H1 (cell line): ENCODE measurements at regions not wholly inside any gene's neighbourhood (a gene's known extent, or its start where the extent isn't known, plus 50 kb on each side); places are given as distances from the start of the nearest gene placed in this dataset.

Experiments
- CTCF ChIA-PET: fragments of 300-600 bp; sonication (Branson Sonifier 250); formaldehyde crosslinking; loops from one replicate; lab custom pipeline; 2021; ENCODE audit not compliant: partially characterized antibody; lab: Charles Lee
- POLR2A ChIA-PET: fragments of 300-600 bp; sonication (Branson Sonifier 250); formaldehyde crosslinking; loops from one replicate; lab custom pipeline; 2021; ENCODE audit warnings: inconsistent platforms; ENCODE audit not compliant: partially characterized antibody; lab: Charles Lee
- DNase-seq, 2 experiments: peaks; one replicate each; pipeline versions ENCODE4 v3.0.0 to v3.0.0-alpha.2; 2010 to 2022; ENCODE audit warnings: low spot score in 2 of 2, low read depth in 1 of 2, mixed read lengths in 1 of 2
- FAIRE-seq: peaks from 2 replicates; lab custom pipeline; 2011; peaks lifted over from hg19 to GRCh38; lab: Jason Lieb, UNC
- H2AFZ ChIP-seq: 2 replicates; pipeline ENCODE4 v1.8.1; 2012; ENCODE audit warnings: low read length, inconsistent platforms
- H2AK5ac ChIP-seq: 2 replicates; pipeline ENCODE4 v1.6.1; 2013; ENCODE audit warnings: low read depth, low read length
- H2BK120ac ChIP-seq: replicated peaks from 2 replicates; pipeline ENCODE3; 2013; ENCODE audit warnings: low read depth, low read length, inconsistent platforms
- H2BK12ac ChIP-seq: 2 replicates; pipeline ENCODE4 v1.6.1; 2013; ENCODE audit warnings: low read depth, low read length
- H2BK15ac ChIP-seq: 2 replicates; pipeline ENCODE4 v1.6.1; 2013; ENCODE audit warnings: low read length
- H2BK20ac ChIP-seq: 2 replicates; pipeline ENCODE4 v1.6.1; 2013; ENCODE audit warnings: low read length
- H2BK5ac ChIP-seq: 2 replicates; pipeline ENCODE4 v1.6.1; 2013; ENCODE audit warnings: low read depth, low read length
- H3K14ac ChIP-seq: 2 replicates; pipeline ENCODE4 v1.6.1; 2013; ENCODE audit warnings: inconsistent platforms; ENCODE audit not compliant: insufficient read length
- H3K18ac ChIP-seq: 2 replicates; pipeline ENCODE4 v1.6.1; 2013; ENCODE audit warnings: low read length; ENCODE audit errors: extremely low read depth
- H3K23ac ChIP-seq: 2 replicates; pipeline ENCODE4 v1.6.1; 2013; ENCODE audit warnings: inconsistent platforms; ENCODE audit not compliant: insufficient read length
- H3K23me2 ChIP-seq: 2 replicates; pipeline ENCODE4 v1.6.1; 2013; ENCODE audit warnings: low read depth, low read length
- H3K27ac ChIP-seq: 2 replicates; pipeline ENCODE4 v1.6.1; 2011; ENCODE audit warnings: low read depth, low read length, inconsistent platforms
- H3K27me3 ChIP-seq, 4 experiments: replicated peaks in 1 of 4; 1 replicate in 1 of 4; 2 replicates in 3 of 4; pipeline versions ENCODE4 v1.6.1 to v1.8.1; 2011 to 2013; ENCODE audit warnings: low read length in 3 of 4, mild to moderate bottlenecking in 3 of 4, inconsistent platforms in 2 of 4, mixed read lengths in 2 of 4, moderate library complexity in 1 of 4; ENCODE audit not compliant: control insufficient read depth in 3 of 4, insufficient read depth in 3 of 4; ENCODE audit errors: extremely low read depth in 1 of 4
- H3K36me3 ChIP-seq, 4 experiments: 2 replicates each; pipeline versions ENCODE4 v1.6.1 to v1.8.1; 2011 to 2013; ENCODE audit warnings: mild to moderate bottlenecking in 4 of 4, low read length in 3 of 4, moderate library complexity in 2 of 4, control low read depth in 1 of 4, inconsistent platforms in 1 of 4; ENCODE audit not compliant: insufficient read depth in 4 of 4, control insufficient read depth in 2 of 4
- H3K4ac ChIP-seq: replicated peaks from 2 replicates; pipeline ENCODE3; 2013; ENCODE audit warnings: low read length, low read depth, mixed read lengths, inconsistent platforms; ENCODE audit not compliant: insufficient read length
- H3K4me1 ChIP-seq, 4 experiments: replicated peaks in 1 of 4; 1 replicate in 1 of 4; 2 replicates in 3 of 4; pipeline versions ENCODE4 v1.6.1 to v1.8.1; 2011 to 2013; ENCODE audit warnings: low read length in 3 of 4, inconsistent platforms in 2 of 4, mixed read lengths in 1 of 4; ENCODE audit not compliant: insufficient read depth in 4 of 4, control insufficient read depth in 3 of 4
- H3K4me2 ChIP-seq, 2 experiments: 2 replicates each; pipeline versions ENCODE4 v1.6.1 to v1.8.1; 2011 to 2013; ENCODE audit warnings: low read depth in 2 of 2, low read length in 2 of 2, control low read depth in 1 of 2, inconsistent platforms in 1 of 2, mild to moderate bottlenecking in 1 of 2; ENCODE audit not compliant: insufficient read depth in 1 of 2
- H3K4me3 ChIP-seq, 4 experiments: fragments of 200-600, 300-600 bp in 1 of 4; sonication (generic), shearing (Covaris generic), sonication (Bioruptor Twin) in 1 of 4; 2 replicates each; pipeline versions ENCODE4 v1.5.1 to v1.8.1; 2011 to 2016; ENCODE audit warnings: low read length in 4 of 4, low read depth in 3 of 4, control low read depth in 2 of 4, inconsistent platforms in 2 of 4, mild to moderate bottlenecking in 2 of 4, mixed read lengths in 1 of 4, moderate library complexity in 1 of 4; ENCODE audit not compliant: insufficient read depth in 2 of 4; ENCODE audit errors: extremely low read depth in 1 of 4
- H3K56ac ChIP-seq: replicated peaks from 2 replicates; pipeline ENCODE3; 2013; ENCODE audit warnings: low read depth, mild to moderate bottlenecking, mixed read lengths, low read length, inconsistent platforms; ENCODE audit not compliant: insufficient read length
- H3K79me1 ChIP-seq: 2 replicates; pipeline ENCODE4 v1.6.1; 2013; ENCODE audit warnings: low read depth, low read length, control low read depth
- H3K79me2 ChIP-seq, 2 experiments: 2 replicates each; pipeline versions ENCODE4 v1.6.1 to v1.8.1; 2012 to 2013; ENCODE audit warnings: low read length in 2 of 2, mild to moderate bottlenecking in 2 of 2, inconsistent platforms in 1 of 2; ENCODE audit not compliant: insufficient read depth in 2 of 2, control insufficient read depth in 1 of 2
- H3K9ac ChIP-seq, 4 experiments: replicated peaks in 1 of 4; 1 replicate in 1 of 4; 2 replicates in 3 of 4; pipeline versions ENCODE4 v1.6.1 to v1.8.1; 2011 to 2013; ENCODE audit warnings: low read depth in 3 of 4, low read length in 3 of 4, control low read depth in 2 of 4, mild to moderate bottlenecking in 2 of 4, moderate library complexity in 2 of 4, inconsistent platforms in 1 of 4; ENCODE audit errors: extremely low read depth in 1 of 4
- H3K9me3 ChIP-seq, 2 experiments: 2 replicates each; pipeline versions ENCODE4 v1.6.1 to v1.8.1; 2012 to 2013; ENCODE audit warnings: mild to moderate bottlenecking in 2 of 2, moderate library complexity in 2 of 2, control low read depth in 1 of 2, inconsistent platforms in 1 of 2, low read depth in 1 of 2, low read length in 1 of 2, mixed read lengths in 1 of 2; ENCODE audit not compliant: insufficient read depth in 2 of 2
- H4K20me1 ChIP-seq, 2 experiments: replicated peaks in 1 of 2; 2 replicates each; pipeline versions ENCODE3 to v1.8.1; 2011 to 2013; ENCODE audit warnings: inconsistent platforms in 2 of 2, low read length in 2 of 2, mild to moderate bottlenecking in 1 of 2; ENCODE audit not compliant: insufficient read depth in 2 of 2, control insufficient read depth in 1 of 2
- H4K5ac ChIP-seq: 2 replicates; pipeline ENCODE4 v1.6.1; 2013; ENCODE audit warnings: low read length, low read depth, mixed read lengths, inconsistent platforms; ENCODE audit not compliant: insufficient read length
- H4K8ac ChIP-seq: 2 replicates; pipeline ENCODE4 v1.8.0; 2013; ENCODE audit warnings: mild to moderate bottlenecking, moderate library complexity, low read length, inconsistent platforms; ENCODE audit not compliant: insufficient read depth; ENCODE audit errors: extremely low read depth
- H4K91ac ChIP-seq: replicated peaks from 2 replicates; pipeline ENCODE3; 2013; ENCODE audit warnings: low read length, mixed read lengths, inconsistent platforms; ENCODE audit not compliant: insufficient read length
- BACH1 ChIP-seq: IDR thresholded peaks from 2 replicates; pipeline ENCODE4 v1.6.1; 2012; ENCODE audit warnings: low read length, improper control_type of control experiment
- CTBP2 ChIP-seq: IDR thresholded peaks from 2 replicates; pipeline ENCODE4 v1.7.0; 2011; ENCODE audit warnings: borderline replicate concordance, mild to moderate bottlenecking, moderate library complexity, mixed read lengths, low read length; ENCODE audit not compliant: insufficient read depth, insufficient read length
- CTCF ChIP-seq, 3 experiments: IDR thresholded peaks; 1 replicate in 2 of 3; 2 replicates in 1 of 3; pipeline versions ENCODE4 v1.5.1 to v1.6.1; 2011; ENCODE audit warnings: low read length in 3 of 3, mild to moderate bottlenecking in 3 of 3, inconsistent platforms in 2 of 3, low read depth in 1 of 3, moderate library complexity in 1 of 3; ENCODE audit not compliant: insufficient read depth in 1 of 3; ENCODE audit errors: control extremely low read depth in 1 of 3
- E2F6 ChIP-seq: IDR thresholded peaks from 2 replicates; pipeline ENCODE4 v1.6.1; 2012; ENCODE audit warnings: inconsistent platforms
- EP300 ChIP-seq, 2 experiments: IDR thresholded peaks; 1 replicate in 1 of 2; 2 replicates in 1 of 2; pipeline ENCODE4 v1.6.1; 2011 to 2012; ENCODE audit warnings: low read depth in 2 of 2, low read length in 2 of 2, mild to moderate bottlenecking in 2 of 2, borderline replicate concordance in 1 of 2, inconsistent platforms in 1 of 2, moderate library complexity in 1 of 2
- GTF2F1 ChIP-seq: IDR thresholded peaks from 2 replicates; pipeline ENCODE4 v1.6.1; 2012; ENCODE audit warnings: low read depth, low read length, improper control_type of control experiment, borderline replicate concordance
- JUN ChIP-seq: IDR thresholded peaks from 2 replicates; pipeline ENCODE4 v1.6.1; 2011; ENCODE audit warnings: low read depth, mild to moderate bottlenecking, improper control_type of control experiment, low read length
- NRF1 ChIP-seq: IDR thresholded peaks from 2 replicates; pipeline ENCODE4 v1.6.1; 2011; ENCODE audit warnings: mild to moderate bottlenecking, low read depth, low read length, improper control_type of control experiment
- POU5F1 ChIP-seq: IDR thresholded peaks from 2 replicates; pipeline ENCODE4 v1.6.1; 2011; ENCODE audit warnings: low read depth, mild to moderate bottlenecking, low read length, moderate library complexity
- RAD21 ChIP-seq, 2 experiments: IDR thresholded peaks in 1 of 2; conservative IDR thresholded peaks in 1 of 2; 2 replicates each; pipeline ENCODE4 v1.6.1; 2011; ENCODE audit warnings: low read depth in 2 of 2, low read length in 2 of 2, improper control_type of control experiment in 1 of 2, inconsistent platforms in 1 of 2, mild to moderate bottlenecking in 1 of 2, moderate library complexity in 1 of 2
- TAF1 ChIP-seq: IDR thresholded peaks from 2 replicates; pipeline ENCODE4 v1.6.1; 2011; ENCODE audit warnings: mild to moderate bottlenecking, low read depth, low read length
- WGBS, 2 experiments: shearing (Covaris generic) in 1 of 2; methylation state at CpG; one replicate each; pipeline versions ENCODE4 v1.1.6 to v1.1.7; 2013 to 2015; ENCODE audit warnings: low lambda C conversion rate in 2 of 2, mixed read lengths in 2 of 2, inconsistent platforms in 1 of 2, low coverage in 1 of 2, missing lambda C conversion rate in 1 of 2; ENCODE audit not compliant: insufficient replicate concordance in 2 of 2, insufficient coverage in 1 of 2, insufficient read length in 1 of 2; ENCODE audit errors: extremely low coverage in 1 of 2, missing lambda C conversion rate in 1 of 2; 5-methylcytosine and 5-hydroxymethylcytosine counted together

GRCh38 chr13:109697936-109698335 lies 88.4 kb downstream of the IRS2 start:
- Histone ChIP-seq H4K20me1 (no peaks in the 10 kb centered on the region), H3K23ac (no peak overlapping the region)
- TF ChIP-seq GTF2F1 (no peak), E2F6 (no peak), NRF1 (no peak), TAF1 (no peak), JUN (no peak), EP300 (IDR thresholded peaks at IDR 0.05; ENCODE audit: borderline replicate concordance in 1 of 2, low read depth in 2 of 2, low read length in 2 of 2) (no peak), POU5F1 (no peak), BACH1 (no peak), CTCF (IDR thresholded peaks at IDR 0.05; ENCODE audit: control extremely low read depth in 1 of 3, insufficient read depth in 1 of 3, low read depth in 1 of 3, low read length in 3 of 3) (no peak), RAD21 (IDR thresholded peaks at IDR 0.05 in 1 of 2, conservative IDR thresholded peaks at IDR 0.05 in 1 of 2; ENCODE audit: low read depth in 2 of 2, low read length in 2 of 2) (no peak), CTBP2 (no peak)

More at GRCh38 chr13:109697936-109698335, 88.4 kb downstream of the IRS2 start:
- ChIA-PET CTCF (interaction anchor here (1.2 to 2.1 kb wide), 4 partner anchors 12 to 22 kb away, joined by 3 to 6 read pairs (median 4); no protein-coding TSS in a partner anchor), POLR2A (no interaction called here)
- Histone ChIP-seq H3K14ac (no peak overlapping the region), H2BK5ac (no peak overlapping the region), H4K8ac (no peak overlapping the region), H3K9ac (no peak overlapping the region), H3K79me2 (no peaks in the 10 kb centered on the region), H2BK20ac (no peak overlapping the region), H3K4me1 (no peaks in the 10 kb centered on the region), H3K56ac (no peak overlapping the region), H3K18ac (no peak overlapping the region), H3K4me2 (no peak overlapping the region), H3K4me3 (no peak overlapping the region), H4K5ac (no peak overlapping the region), H3K23me2 (no peaks in the 10 kb centered on the region), H3K4ac (no peak overlapping the region), H2BK12ac (no peak overlapping the region), H3K36me3 (no peaks in the 10 kb centered on the region), H2AK5ac (no peak overlapping the region), H4K91ac (no peak overlapping the region), H2AFZ (no peak overlapping the region), H2BK120ac (no peak overlapping the region), H2BK15ac (no peak overlapping the region), H3K27me3 (no peaks in the 10 kb centered on the region), H3K27ac (no peak overlapping the region), H3K9me3 (no peaks in the 10 kb centered on the region), H3K79me1 (no peaks in the 10 kb centered on the region)
- FAIRE-seq (no peak), DNase-seq (no peak)
- WGBS, 2 experiments: 93% methylated on average over 10 of the region's 10 CpGs; no CpG with 5 or more reads in 1 of the 2 experiments
